Body of pancreas (tissue), 4 donors: ENCODE measurements at regions not wholly inside any gene's neighbourhood (a gene's known extent, or its start where the extent isn't known, plus 50 kb on each side); places are given as distances from the start of the nearest gene placed in this dataset.

Source experiments
- CTCF ChIP-seq, 7 experiments: fragments of 450-650 bp in 4 of 7; fragments of 200-600 bp in 3 of 7; sonication (generic) in 3 of 7; IDR thresholded peaks; one replicate each; pipeline ENCODE4 v1.5.1; 2016 to 2019; ENCODE audit warnings: antibody characterized with exemption in 7 of 7
- POLR2A ChIP-seq, 3 donors: fragments of 450-650 bp; IDR thresholded peaks; one replicate each; pipeline ENCODE4 v1.6.1; 2016; ENCODE audit warnings: antibody characterized with exemption in 3 of 3, mild to moderate bottlenecking in 2 of 3

GRCh38 chr5:119745976-119746375 is 116.6 kb downstream of the FAM170A start:
- TF ChIP-seq CTCF (IDR thresholded peaks at IDR 0.05) (no peak), POLR2A (IDR thresholded peaks at IDR 0.05) (no peak)
